Right kidney (tissue), 1 donor: ENCODE measurements at regions not wholly inside any gene's neighbourhood (a gene's known extent, or its start where the extent isn't known, plus 50 kb on each side); places are given as distances from the start of the nearest gene placed in this dataset.
"Not testable (repeated sequence)": the region's sequence is repeated elsewhere in the genome, so short reads cannot be mapped to it uniquely, and the experiment has no call there.

Experiments used
- DNase-seq: peaks from one replicate; pipeline ENCODE4 v3.0.0-alpha.2; 2016

DNA sequence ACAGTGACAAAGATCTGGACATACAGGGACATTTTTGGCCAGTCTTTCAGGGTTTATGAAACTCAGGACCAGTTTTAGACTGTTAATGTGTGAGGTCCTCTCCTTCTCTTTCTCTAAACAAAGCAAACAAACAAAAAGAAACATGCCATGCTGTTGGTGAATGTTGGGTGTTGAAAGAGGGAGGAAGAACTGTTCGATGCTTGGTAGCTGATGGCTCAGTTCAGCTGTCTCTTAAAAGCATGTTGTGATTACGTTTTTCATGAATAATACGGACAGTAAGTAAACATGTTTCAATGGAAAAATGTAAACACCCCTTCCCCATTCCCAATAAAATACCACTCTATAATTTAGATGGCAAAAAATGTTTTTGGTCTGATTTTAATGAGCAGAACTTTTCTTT, 219.1 kb downstream of the SEC23IP start:
- DNase-seq: no peak

DNA sequence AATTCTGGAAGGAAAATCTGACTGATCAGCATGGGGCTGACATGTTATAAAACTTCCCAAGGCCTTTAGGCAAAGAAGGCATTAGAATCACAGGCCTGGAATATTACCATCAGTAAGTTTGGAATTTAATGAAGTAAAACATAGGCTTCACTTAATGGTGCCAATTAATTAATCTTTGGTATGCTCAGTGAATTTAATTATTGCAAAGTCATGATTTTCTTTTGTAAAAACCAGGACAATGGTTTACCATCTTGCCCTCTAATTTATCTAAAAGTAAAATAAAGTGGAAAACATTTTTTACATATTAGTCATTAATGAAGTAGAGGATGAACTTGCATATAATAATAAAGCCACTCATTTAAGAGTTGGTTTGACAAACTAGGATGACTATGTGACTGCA, 220.3 kb downstream of the SEC23IP start:
- DNase-seq: no peak

DNA sequence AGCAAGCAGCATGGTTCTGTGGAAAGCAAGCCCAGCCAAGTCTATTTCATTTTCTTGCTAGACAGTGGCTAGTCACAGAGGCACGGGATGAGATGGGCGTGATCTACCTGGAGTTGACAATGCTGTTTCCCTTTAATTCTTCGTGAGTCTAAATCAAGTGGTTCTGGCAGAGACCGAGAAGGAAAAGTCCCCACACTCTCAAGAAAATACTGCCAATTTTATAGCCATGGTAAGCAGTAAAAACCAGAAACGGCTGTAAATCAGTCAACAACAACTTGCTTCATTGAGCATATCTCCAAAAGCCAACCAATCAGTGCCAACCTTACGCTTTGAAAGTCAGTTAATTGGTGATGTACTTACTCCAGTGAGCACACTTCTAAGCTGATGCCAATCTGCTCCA, 223.4 kb downstream of the SEC23IP start:
- DNase-seq: no peak

DNA sequence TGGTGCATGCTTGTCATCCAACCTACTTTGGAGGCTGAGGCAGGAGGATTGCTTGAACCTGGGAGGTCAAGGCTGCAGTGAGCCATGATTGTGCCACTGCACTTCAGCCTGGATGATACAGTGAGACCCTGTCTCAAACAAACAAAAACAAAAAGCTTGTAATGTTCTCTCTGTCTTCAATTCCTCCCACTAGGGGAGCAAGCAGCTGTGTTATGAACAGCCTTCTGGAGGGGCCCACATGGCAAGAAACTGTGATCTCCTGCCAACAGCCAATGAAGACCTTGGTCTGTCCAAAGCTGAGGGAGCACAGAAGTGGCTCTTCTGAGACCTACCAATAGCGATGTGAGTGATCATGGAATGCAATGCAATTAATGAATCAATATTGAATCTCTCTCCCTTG, 229.2 kb downstream of the SEC23IP start:
- no peak for DNase-seq

DNA sequence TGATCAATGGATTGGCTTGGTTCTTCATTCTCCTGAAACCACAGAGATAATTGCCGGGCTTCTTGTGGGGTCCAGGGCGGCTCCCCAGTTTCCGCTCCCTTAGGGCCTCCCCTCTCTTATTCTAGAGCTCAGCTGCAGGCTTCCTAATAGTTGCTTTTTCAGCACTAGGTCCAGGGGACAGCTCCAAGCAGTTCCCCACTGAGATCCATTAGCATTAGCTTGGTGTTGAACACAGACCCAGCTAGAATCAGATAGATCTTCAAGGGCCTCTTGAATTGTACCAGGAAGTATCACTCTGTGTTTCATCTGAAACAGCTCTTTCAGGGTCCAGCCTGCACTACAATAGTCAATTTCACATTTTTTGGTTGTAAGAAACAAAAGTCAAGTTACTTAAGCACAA, 238.7 kb downstream of the SEC23IP start:
- peak; percentile 22 for DNase-seq

DNA sequence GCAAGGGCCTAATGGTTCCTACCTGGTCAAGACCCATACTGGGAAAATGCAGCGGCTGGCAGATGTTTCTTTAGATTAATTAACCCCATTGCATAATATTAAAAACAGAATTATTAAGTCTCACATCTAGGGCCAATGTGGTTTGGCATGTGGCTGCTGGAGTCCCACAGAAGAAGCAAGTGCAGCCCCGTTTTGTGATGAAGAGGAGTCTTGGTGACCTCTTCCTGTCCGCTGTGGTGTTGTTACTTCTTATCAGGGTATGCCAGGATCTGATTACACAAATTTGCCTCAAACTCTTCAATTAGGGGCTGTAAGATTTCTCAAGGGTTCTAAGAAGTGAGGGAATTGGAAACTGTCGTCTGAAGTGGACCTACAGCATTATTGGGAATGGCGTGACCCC, 240.3 kb downstream of the SEC23IP start:
- no peak for DNase-seq

DNA sequence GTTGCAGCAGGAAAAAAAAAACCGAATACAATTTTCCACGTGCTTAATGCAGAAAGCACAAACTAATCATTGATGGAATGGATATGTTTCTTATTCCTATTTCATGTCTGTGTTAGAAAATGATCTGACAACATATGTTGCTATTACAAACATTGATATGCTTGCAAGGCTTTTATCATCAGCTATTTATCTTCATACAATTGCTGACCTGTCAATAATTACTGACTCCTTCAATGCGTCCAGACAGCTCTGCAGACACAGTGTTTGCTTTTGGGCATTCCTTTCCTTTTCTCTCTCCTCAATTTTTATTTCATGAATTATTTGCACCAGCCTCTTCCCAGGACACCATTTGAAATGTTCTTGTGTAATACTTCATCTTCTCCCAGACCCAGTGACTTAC, 246.2 kb downstream of the SEC23IP start:
- no peak for DNase-seq

DNA sequence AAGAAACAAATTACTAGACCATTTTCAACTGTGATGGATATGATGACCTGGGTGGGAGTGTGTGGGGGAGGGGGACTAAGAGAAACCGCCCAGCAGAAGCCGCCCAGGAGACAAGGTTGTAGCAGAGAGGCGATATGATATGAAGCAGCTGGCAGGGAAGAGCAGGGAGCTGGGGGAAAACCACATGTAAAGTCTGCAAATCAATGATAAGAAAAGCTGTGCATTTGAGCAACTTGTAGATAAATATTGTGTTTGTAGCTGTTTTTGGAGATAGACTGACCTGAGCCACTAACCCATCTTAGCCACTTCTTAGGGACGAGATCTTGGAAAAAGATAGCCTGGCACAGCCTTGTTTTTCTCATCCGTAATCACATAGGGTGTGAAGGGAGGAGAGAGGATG, 252.6 kb downstream of the SEC23IP start:
- DNase-seq: no peak

DNA sequence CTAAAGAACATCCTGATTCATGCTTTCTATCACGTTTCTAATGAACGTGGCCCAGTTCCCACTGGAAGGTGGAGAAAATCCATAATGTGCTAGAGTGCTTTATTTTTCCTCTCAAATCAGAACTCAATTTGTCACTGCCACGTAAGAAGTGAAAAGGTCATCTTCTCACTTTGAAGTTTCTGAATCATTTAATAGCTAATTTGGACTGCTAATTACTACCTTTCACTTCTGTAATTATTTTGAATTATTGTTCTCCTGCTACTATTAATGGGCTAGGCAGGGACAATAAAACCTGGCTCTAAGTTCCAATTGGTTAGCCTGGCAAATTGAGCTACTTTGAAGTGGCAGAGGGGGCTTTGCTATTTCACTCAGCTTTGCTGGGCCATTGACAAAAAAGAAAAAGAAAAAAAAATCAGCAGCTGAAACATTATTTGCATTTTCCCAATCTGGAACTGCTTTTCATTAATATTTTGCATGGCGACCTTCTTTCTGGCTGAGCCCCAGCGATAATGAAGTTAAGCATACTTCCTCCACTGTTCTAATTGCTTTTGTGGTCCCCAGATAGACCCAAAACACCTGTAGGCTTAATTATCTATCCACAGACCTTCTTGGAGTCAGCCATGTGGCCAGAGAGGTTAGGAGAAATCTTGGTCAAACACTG, 264.2 kb downstream of the SEC23IP start:
- DNase-seq: no peak

DNA sequence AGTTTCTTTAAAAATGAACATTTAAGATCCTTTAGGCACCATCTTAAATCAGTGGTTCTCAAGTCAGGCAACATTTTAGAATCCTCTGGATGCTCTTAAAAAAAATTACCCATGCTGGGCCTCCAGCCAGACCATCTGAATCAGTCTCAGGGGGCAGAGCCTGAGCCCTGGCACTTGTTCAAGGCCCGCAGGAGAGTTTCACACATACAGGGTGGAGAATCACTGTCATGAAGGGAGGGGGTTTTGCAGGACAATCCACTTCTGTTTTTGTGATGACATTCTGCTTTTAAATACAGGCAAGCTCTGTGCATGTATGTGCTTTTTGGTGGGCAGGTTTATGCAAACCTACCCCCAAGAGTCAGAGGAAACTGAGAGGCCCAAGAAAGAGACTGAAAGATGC, 268.6 kb downstream of the SEC23IP start:
- no peak for DNase-seq

DNA sequence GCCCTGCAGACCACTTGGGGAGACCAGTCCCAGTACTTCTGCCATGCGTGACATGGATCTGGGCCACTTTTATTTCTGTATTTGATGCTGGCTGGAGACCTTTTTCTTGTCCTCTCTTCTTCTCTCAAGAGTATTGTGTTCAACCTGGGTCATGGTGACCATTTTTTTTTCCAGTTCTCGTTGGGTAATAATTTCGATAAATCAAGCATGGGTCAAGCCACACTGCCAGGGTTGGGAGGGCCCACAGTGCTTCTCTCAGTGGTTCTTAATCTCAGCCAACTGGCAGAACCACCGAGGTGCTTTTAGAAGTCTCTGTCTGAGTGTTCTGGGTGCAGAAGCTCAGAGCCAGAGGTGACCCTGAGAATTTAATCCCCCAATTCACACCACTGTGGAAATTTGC, 269.9 kb downstream of the SEC23IP start:
- no peak for DNase-seq

DNA sequence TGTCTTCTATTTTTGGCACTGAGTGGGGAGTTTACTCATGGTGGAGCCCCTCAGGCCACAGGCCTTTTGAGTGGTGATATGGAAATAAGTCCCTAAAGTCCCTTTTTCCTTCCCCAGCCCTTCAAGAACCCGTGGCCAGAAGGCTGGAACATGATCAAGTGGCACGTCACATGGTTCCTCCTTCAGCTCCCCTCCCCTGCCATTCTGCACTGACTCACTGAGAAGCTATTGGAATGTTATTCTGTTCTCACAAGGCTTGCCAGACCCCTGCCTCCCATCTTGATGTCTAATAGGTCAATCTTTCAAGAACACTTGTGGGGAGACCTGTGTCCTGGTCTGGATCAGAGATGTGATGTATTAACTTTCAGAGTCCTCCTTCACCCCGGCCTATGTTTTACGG, 279.8 kb downstream of the SEC23IP start:
- no peak for DNase-seq

DNA sequence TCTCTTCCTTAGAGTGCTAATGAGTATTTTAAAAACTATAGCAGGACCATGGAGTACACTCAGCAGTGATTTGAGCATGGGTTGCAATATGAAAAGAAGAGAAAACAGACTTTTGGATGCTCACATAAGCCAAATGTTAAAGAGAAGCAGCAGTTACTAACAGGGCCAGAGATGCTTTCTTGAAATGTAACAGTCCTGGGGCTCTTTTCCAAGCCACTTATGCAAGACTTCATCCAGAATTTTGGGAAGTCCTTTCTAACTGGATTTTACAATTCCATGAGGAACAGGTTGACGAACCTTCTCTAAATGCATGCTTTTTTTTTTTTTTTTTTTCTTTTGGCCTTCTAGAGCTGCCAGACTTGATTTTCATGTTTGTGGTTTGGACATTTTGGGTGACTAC, 282.0 kb downstream of the SEC23IP start:
- no peak for DNase-seq

DNA sequence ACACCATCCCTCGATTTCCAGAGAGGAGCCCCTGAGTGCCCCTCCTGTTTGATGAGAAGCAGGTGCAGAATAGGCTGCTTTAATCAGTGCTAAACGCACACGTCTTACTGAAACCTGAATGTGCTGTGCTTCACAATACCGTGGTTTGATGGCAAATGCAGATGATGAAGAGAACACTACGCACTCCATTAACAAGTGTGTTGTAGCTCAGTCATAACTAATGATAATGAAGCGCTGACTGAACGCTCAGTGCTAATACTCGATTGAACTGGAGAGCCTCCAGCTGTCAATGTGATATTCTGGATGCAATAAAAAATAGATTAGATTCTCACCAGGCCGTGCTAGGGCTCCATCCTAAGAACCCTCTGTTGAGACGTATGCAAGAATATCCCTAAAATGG, 279.7 kb upstream of the PLPP4 start:
- DNase-seq: no peak

DNA sequence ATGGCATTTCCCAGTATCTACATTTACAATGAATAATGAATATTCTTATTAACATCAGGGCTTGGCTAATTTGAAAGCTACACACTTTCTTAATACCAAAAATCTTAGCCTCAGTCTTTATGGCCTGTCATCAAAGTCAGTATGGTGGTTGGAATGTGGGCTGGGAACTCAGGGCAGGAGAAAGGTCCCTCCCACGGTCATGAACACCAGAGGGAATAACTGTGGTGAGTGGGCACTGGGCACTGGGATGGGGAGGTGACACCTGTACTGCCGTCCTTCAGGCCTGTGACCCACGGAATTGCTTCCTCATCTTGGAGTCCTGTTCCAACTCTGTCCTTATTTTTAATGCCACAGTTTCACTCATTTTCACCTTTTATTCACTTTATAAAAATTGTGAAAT, 276.9 kb upstream of the PLPP4 start:
- no peak for DNase-seq

DNA sequence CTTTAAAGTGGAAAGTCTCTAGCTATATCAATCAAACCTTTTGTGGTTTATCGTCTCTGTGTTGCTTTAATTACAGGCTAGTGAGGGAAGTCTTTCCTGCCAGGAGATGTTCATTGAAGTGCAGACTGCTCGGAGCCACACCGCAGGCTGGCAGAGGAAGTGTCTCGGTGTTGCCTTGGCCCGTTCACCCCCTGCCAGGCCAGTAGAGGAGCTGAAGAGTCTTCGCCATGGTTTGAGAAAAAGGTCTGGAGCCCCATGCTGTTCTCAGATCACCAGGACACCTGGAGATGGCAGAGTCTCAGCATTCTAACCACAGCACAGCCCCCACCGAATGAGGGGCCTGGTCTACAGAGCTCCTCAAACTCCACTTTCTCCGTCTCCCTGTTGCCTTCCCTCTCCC, 275.9 kb upstream of the PLPP4 start:
- no peak for DNase-seq

DNA sequence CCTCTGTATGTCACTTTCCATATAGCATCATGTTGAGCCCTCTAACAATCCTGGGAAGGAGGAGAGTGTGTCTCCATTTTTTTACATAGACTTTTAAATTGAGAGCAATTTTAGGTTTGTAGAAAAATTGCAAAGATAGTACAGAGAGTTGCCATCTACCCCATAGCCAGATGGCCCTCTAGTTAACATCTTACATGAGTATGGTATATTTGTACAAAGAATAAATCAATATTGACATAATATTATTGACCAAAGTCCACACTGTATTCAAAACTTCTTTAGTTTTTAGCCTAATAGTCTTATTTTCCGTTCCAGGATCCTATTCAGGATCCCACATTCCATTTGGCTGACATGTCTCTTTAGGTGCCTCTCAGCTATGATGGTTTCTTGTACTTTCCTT, 274.6 kb upstream of the PLPP4 start:
- DNase-seq: no peak

DNA sequence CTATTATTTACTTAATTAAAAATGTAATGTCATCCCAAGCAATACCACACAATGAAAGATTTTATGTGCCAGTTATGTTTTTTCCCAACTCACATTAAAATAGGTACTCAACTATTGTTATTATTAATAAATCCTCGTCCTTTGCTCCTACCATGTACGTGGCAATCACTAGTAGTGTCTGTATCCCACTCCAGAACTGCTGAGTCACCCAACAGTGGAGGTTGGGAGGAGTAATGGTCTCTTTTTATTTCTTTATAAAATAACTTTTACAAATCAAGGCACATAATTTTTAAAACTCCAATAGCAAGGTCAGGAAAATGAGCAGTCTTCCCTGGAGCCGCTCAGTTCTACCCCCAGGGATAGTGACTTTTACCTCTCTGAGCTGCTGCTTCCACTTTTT, 273.5 kb upstream of the PLPP4 start:
- no peak for DNase-seq

DNA sequence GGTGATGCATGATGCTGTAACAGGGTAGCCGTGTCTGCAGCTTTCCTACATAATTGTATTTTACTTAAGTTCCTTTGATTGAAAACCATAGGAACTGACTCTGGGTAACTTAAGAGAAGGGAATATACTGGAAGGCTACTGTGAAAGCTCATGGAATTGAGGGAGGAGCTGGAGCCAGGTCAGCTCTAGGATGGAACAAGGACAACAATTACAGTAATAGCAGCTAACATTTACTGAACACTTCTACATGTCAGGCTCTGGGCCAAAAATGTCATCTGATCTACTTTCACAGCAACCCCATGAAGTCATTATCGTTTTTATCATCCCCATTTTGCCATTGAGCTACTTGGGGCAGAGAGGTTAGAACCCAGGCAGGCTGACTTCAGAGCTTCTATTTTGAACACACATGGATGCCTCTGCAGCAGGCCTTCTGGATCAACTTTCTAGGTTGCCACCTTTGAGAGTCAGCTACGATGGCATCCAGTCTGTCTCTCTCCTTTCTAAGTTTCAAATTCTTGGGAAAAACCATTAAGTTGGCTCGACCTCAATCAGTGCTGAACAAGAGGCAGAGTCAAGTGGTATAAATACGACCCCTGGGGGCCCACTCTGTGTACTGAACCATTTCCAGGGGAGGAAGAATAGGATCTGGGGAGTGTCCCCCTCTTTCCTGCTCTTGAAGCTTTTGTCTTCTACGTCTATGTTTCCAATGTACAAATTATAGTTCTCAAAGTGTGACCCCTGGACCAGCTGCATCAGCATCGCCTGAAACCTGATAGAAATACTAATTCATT, 272.3 kb upstream of the PLPP4 start:
- DNase-seq: no peak

DNA sequence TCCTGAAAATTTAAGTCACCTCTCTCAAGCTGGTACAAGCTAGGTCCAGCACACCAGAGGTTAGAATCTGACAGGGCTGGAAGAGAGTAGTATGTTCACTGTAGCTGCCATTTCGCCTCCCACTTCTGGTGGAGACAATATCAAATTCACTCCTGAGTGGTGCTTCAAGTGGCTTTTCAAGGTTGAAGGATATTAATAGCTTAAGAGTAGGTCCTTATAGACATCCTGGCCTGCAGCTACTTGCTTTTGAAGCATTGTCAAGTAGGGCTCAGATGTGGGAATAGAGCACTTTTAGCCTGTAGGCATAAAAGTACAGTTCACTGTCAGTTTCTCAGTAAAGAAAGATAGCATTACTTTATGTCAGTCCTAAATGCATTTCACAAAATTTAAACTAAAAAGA, 270.5 kb upstream of the PLPP4 start:
- DNase-seq: no peak

DNA sequence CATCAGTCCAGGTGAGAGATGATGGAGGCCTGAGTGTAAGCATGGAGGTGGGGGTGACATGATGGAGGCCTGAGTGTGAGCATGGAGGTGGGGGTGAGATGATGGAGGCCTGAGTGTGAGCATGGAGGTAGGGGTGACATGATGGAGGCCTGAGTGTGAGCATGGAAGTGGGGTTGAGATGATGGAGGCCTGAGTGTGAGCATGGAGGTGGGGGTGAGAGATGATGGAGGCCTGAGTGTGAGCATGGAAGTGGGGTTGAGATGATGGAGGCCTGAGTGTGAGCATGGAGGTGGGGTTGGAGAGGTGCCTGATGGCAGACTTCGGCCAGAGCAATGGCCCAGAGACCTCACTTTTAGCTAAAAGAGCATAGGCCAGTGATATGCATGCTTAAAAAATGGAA, 269.9 kb upstream of the PLPP4 start:
- not testable (repeated sequence) for DNase-seq

DNA sequence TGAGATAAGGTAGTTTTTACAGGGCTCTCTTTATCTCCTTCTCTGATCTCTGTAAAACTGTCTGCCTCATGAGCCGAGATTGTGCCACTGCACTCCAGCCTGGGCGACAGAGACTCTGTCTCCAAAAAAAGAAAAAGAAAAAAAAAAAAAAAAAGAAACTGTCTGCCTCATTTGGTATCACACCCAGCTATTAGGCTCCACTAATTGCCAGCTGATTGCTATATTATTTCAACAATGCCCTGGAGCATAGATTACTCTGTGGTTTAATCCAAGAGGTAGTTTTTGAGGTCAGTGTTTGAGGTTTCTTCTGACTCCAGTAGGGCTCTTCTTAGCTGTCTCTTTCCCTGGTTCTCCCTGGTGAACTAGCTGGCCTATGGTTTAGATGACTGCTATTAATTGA, 268.1 kb upstream of the PLPP4 start:
- DNase-seq: no peak

DNA sequence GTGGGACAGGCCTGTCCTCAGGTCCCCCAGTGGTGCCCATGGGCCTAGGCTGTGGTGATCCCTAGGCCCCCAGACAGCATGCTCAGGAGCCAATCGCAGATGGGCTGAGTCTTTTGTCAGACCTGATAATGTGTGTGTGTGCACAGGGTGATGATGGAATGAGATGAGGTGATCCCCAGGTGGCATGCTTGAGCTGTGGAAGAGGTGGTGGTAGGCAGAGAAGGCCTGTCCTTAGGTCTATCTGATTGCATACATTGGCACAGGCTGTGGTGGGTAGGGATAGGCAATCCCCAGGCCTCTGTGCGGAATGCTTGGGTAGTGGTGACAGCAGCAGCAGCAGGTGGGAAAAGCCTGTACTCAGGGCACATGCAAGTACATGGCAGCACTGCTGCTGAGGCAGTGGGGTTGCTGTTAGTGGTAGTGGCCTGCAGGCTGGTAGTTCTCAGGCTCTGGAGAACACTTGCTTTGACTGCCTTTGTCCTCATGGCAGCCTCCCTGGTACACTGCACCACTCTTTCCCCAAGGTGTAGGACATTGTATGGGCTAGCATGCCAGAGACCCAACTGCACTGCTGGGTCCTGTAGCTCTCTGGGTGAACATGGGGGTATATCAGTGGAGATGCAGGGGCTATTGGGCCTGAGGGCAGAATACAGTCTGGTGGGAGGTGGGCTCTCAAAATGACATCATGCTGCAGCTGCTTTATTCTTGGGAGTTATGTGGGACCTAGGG, 260.9 kb upstream of the PLPP4 start:
- DNase-seq: no peak

DNA sequence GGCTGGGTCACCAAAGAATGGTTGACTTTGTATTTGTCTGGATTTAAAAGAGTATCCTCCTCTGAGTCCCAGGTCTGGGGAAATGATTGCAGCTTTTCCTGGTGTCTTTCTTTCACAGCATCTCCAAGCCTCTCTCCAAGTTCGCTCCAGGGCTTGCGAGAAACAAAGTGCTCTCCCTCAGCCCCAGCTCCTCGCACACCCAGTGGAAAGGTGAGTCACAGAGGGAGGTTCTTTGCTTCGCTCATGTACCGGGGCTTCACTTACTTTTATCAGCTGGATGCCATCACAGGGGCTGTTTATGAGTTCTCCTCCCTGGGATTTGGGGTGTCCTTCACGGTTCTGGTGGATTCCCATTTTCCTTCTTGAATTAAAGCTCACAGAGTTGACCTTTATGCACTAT, 252.2 kb upstream of the PLPP4 start:
- DNase-seq: no peak
